ENCODE measurements at regions not wholly inside any gene's neighbourhood (a gene's known extent, or its start where the extent isn't known, plus 50 kb on each side); places are given as distances from the start of the nearest gene placed in this dataset.

DNA sequence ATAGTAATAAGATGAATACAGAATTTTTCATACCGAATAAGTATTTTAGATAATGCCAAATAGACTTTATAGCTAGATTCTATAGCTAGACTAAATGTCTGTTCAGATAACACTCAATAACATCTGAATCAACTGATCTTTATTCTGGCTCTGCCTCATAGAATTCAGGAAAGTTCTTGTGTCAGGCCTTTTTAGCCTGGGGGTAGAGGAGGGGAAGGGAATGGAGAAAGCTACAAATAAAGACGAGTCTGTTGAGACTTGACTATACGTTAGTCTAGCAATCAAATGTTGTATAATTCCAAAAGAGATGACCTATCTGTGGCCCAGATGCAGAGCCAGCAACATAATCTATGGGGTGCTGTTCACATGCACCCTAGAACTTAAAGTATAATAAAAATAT lies 106.6 kb upstream of the ABI3BP start:
- Histone ChIP-seq H3K36me3 (ENCODE audit: control insufficient read depth, insufficient read depth, low read length) (no peaks in the 10 kb centered on the region), H3K27me3 (ENCODE audit: control insufficient read depth, insufficient read depth, low read length) (no peaks in the 10 kb centered on the region), H3K4me3 (ENCODE audit: low read depth, low read length) (no peak overlapping the region)
- TF ChIP-seq, protein P1, sequence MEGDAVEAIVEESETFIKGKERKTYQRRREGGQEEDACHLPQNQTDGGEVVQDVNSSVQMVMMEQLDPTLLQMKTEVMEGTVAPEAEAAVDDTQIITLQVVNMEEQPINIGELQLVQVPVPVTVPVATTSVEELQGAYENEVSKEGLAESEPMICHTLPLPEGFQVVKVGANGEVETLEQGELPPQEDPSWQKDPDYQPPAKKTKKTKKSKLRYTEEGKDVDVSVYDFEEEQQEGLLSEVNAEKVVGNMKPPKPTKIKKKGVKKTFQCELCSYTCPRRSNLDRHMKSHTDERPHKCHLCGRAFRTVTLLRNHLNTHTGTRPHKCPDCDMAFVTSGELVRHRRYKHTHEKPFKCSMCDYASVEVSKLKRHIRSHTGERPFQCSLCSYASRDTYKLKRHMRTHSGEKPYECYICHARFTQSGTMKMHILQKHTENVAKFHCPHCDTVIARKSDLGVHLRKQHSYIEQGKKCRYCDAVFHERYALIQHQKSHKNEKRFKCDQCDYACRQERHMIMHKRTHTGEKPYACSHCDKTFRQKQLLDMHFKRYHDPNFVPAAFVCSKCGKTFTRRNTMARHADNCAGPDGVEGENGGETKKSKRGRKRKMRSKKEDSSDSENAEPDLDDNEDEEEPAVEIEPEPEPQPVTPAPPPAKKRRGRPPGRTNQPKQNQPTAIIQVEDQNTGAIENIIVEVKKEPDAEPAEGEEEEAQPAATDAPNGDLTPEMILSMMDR (IDR thresholded peaks at IDR 0.05; ENCODE audit: insufficient read depth, low read length, poor library complexity, severe bottlenecking), result no peak
- no peak for DNase-seq (ENCODE audit: low read depth)

DNA sequence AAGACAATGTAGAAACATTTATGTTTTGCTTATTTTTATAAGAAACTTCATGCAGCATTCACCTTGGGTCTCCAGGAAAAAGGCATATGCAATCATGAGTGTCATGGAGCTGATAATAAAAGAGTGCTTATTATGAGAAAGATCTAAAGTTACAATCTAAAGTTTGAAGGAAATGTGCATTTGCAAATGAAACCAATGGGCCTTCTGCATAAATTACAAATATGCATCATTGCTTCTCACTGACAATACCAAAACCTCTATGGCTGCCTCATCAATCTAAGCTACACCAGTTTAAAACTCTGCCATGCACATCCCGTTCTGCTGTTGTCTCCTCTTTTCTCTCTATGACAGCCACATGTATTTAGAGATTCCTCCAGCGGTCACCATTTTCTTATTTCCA lies 103.2 kb upstream of the ABI3BP start:
- no peak for DNase-seq (ENCODE audit: low read depth)
- no peaks in the 10 kb centered on the region for H3K27me3 ChIP-seq (ENCODE audit: control insufficient read depth, insufficient read depth, low read length)
- no peak overlapping the region for H3K4me3 ChIP-seq (ENCODE audit: low read depth, low read length)
- TF ChIP-seq, protein P1 (IDR thresholded peaks at IDR 0.05; ENCODE audit: insufficient read depth, low read length, poor library complexity, severe bottlenecking), result no peak
- H3K36me3 ChIP-seq (ENCODE audit: control insufficient read depth, insufficient read depth, low read length), result no peaks in the 10 kb centered on the region

DNA sequence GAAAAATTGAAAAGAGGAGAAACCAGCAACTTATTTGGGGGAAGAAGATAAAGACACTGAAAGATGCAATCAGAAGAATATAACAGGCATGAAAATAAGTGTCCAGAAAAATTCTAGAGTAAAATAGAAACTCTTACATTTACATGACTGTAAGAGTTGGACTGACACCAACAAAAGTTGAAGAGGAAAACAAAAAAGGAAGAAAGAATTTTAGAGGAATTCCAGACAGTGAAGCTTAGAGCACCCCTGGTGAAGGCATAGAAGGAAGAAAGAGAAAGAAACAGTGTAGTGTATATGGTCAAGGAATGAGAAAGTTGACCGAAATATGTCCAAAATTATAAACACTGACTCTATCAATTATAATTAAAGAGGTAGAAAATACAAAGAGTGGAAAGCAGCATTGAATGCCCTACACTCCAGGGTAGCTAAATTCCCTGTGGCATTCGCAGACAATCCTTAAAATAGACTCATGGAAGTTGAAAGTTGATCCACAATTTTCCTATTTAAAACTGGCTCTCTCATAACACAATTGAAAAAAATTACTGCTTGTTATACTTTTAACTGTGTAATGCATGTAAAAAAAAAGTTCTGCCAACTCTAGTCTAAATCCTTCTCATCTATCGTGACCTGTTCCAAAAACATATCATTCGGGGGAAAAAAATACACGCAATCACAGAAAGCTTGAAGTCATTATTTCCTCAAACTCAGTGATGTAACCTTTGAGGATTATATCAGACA lies 102.6 kb upstream of the ABI3BP start:
- no peak for DNase-seq (ENCODE audit: low read depth)
- Histone ChIP-seq H3K36me3 (ENCODE audit: control insufficient read depth, insufficient read depth, low read length) (no peaks in the 10 kb centered on the region), H3K4me3 (ENCODE audit: low read depth, low read length) (no peak overlapping the region), H3K27me3 (ENCODE audit: control insufficient read depth, insufficient read depth, low read length) (no peaks in the 10 kb centered on the region)
- TF ChIP-seq, protein P1 (IDR thresholded peaks at IDR 0.05; ENCODE audit: insufficient read depth, low read length, poor library complexity, severe bottlenecking), result no peak

DNA sequence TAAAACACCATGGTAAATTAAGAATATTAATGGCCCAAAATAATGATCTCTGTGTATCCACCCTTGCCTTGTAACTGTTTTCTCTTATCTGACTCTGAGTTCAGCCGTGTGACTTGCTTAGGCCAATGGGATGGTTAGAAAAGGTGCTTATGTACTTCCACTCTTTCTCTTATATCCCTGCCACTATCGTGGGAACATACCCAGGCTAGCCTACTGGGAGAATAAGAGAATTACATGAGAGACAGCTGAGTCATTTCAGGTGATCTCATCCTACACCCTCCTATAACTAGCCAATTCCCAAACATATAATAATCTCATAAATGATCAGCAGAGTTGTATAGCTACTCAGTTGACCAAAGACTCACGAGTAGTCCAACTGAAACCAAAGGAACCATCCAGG lies 98.3 kb upstream of the ABI3BP start:
- DNase-seq (ENCODE audit: low read depth), result no peak
- TF ChIP-seq, protein P1 (IDR thresholded peaks at IDR 0.05; ENCODE audit: insufficient read depth, low read length, poor library complexity, severe bottlenecking), result no peak
- H3K4me3 ChIP-seq (ENCODE audit: low read depth, low read length), result no peak overlapping the region

GRCh38 chr3:101085752-101086151 lies 92.5 kb upstream of the ABI3BP start:
- Histone ChIP-seq H3K4me3 (ENCODE audit: low read depth, low read length) (no peak overlapping the region), H3K36me3 (ENCODE audit: control insufficient read depth, insufficient read depth, low read length) (no peaks in the 10 kb centered on the region), H3K27me3 (ENCODE audit: control insufficient read depth, insufficient read depth, low read length) (no peaks in the 10 kb centered on the region)
- no peak for DNase-seq (ENCODE audit: low read depth)
- TF ChIP-seq, protein P1 (IDR thresholded peaks at IDR 0.05; ENCODE audit: insufficient read depth, low read length, poor library complexity, severe bottlenecking), result no peak

More for the DNA sequence above, 98.3 kb upstream of the ABI3BP start:
- no peaks in the 10 kb centered on the region for H3K27me3 ChIP-seq (ENCODE audit: control insufficient read depth, insufficient read depth, low read length)
- H3K36me3 ChIP-seq (ENCODE audit: control insufficient read depth, insufficient read depth, low read length), result no peaks in the 10 kb centered on the region

DNA sequence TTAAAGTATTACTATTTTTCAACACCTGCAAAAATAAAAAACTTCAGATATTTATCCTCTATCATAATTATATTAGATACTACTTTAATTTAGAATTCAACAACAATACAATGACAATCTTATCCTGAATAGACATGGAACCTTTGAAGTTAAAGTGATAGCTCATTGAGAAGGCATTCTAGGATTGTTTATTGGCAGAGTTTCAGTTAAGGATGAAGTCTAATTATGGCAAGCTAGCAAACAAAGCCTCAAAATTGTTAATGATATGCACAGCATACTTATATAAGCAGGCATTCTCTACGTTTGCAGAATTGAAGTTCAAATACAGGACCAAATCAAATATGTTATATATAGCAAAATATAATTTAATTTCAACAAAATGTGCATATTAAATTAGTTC lies 91.2 kb upstream of the ABI3BP start:
- TF ChIP-seq, protein P1 (IDR thresholded peaks at IDR 0.05; ENCODE audit: insufficient read depth, low read length, poor library complexity, severe bottlenecking), result no peak
- Histone ChIP-seq H3K4me3 (ENCODE audit: low read depth, low read length) (no peak overlapping the region), H3K27me3 (ENCODE audit: control insufficient read depth, insufficient read depth, low read length) (no peaks in the 10 kb centered on the region), H3K36me3 (ENCODE audit: control insufficient read depth, insufficient read depth, low read length) (no peaks in the 10 kb centered on the region)
- no peak for DNase-seq (ENCODE audit: low read depth)
